ENCODE measurements at regions not wholly inside any gene's neighbourhood (a gene's known extent, or its start where the extent isn't known, plus 50 kb on each side); places are given as distances from the start of the nearest gene placed in this dataset.

DNA sequence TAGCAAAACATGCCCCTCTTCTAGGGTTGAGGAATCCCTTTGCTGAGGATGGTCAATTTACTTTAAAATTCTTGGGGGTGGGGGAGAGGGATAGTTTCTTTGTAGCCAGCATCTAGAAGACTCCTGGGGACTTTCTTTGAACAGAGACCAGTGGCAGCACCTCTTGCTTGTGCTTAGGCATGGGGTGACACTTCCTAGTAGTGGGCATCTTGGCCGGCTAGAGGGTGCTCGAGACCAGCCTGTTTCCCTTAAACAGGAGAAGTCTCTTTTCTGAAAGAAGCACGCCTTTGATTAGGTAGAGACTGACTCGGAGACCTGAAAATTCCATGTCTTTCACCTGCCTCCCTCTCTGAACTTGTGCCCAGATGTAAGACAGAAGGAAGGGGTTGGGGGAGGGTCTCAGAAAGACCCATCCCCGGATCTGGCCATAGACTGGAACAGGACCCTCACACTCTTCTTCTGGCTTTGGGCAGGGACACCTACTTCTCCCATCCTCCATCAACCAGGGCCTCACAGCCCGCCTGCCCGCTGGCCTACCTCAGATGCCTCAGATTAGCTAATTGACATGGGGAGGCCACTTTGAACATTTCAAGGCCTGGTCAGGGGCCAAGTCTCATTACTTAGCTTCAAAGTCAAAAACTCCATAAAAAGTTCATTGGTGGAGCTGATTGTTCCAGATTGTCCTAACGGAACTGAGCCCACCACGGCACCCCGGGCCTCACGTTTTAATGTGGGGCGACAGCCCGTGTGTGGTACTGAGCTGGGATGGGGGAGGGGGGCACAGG lies 172.2 kb downstream of the CDC5L start:
- Histone ChIP-seq H3K36me3 (ENCODE audit: insufficient read depth, low read length) (no peaks in the 10 kb centered on the region), H3K4me3 (ENCODE audit: low read depth, low read length, poor library complexity, severe bottlenecking) (no peak overlapping the region), H3K4me1 (ENCODE audit: insufficient read depth, low read length, severe bottlenecking) (peaks cover 12% of the 10 kb centered on the region), H3K27ac (ENCODE audit: low read depth, low read length, poor library complexity, severe bottlenecking) (no peak overlapping the region), H3K4me2 (ENCODE audit: low read length) (no peak overlapping the region), H3K9ac (ENCODE audit: low read length) (no peak overlapping the region), H3K79me2 (ENCODE audit: insufficient read depth, low read length) (no peaks in the 10 kb centered on the region), H3K9me3 (ENCODE audit: low read length) (no peaks in the 10 kb centered on the region), H3K27me3 (ENCODE audit: insufficient read depth, low read length) (no peaks in the 10 kb centered on the region), H3F3A (ENCODE audit: insufficient read depth, low read length) (no peaks in the 10 kb centered on the region), H4K20me1 (ENCODE audit: insufficient read depth, low read length) (no peaks in the 10 kb centered on the region), H3K9me2 (ENCODE audit: low read depth, low read length) (no peaks in the 10 kb centered on the region), H2AFZ (ENCODE audit: low read length) (no peak overlapping the region)
- TF ChIP-seq, protein P1, sequence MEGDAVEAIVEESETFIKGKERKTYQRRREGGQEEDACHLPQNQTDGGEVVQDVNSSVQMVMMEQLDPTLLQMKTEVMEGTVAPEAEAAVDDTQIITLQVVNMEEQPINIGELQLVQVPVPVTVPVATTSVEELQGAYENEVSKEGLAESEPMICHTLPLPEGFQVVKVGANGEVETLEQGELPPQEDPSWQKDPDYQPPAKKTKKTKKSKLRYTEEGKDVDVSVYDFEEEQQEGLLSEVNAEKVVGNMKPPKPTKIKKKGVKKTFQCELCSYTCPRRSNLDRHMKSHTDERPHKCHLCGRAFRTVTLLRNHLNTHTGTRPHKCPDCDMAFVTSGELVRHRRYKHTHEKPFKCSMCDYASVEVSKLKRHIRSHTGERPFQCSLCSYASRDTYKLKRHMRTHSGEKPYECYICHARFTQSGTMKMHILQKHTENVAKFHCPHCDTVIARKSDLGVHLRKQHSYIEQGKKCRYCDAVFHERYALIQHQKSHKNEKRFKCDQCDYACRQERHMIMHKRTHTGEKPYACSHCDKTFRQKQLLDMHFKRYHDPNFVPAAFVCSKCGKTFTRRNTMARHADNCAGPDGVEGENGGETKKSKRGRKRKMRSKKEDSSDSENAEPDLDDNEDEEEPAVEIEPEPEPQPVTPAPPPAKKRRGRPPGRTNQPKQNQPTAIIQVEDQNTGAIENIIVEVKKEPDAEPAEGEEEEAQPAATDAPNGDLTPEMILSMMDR (IDR thresholded peaks at IDR 0.05; ENCODE audit: low read length) = no peak
- no peak for TF ChIP-seq EZH2 (IDR thresholded peaks at IDR 0.05; ENCODE audit: borderline replicate concordance, low read length)

DNA sequence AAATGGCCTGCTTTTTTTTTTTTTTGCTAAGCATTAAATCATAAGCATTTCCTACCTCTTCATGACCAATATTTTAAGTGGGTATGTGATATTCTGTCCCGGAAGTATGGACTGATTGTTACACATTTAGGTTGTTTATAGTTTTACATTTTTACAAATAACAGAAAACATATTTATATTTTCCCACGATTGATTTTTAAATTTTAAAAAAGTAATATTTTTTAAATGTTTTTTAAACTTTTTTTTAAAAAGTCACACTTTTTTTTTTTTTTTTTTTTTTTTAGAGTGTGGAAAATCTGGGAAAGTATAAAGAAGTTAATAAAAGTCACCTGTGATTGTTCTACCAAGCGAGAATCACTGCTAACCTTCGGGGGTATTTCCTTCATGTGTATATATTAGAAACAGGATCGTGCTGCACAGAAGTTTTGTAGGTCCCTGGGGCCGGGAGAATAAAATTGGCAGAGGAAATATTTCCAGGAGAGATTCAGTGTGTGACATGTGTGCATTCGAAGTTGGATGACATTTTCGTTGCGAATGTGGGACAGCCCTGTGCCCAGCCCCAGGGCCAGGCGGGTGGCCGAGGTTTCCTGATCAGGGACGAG lies 173.1 kb downstream of the CDC5L start:
- TF ChIP-seq EZH2 (IDR thresholded peaks at IDR 0.05; ENCODE audit: borderline replicate concordance, low read length) = no peak
- TF ChIP-seq, protein P1 (IDR thresholded peaks at IDR 0.05; ENCODE audit: low read length) = no peak
- Histone ChIP-seq H3K27me3 (ENCODE audit: insufficient read depth, low read length) (no peaks in the 10 kb centered on the region), H3F3A (ENCODE audit: insufficient read depth, low read length) (no peaks in the 10 kb centered on the region), H3K9me2 (ENCODE audit: low read depth, low read length) (no peaks in the 10 kb centered on the region), H3K4me1 (ENCODE audit: insufficient read depth, low read length, severe bottlenecking) (peaks cover 12% of the 10 kb centered on the region), H3K4me3 (ENCODE audit: low read depth, low read length, poor library complexity, severe bottlenecking) (no peak overlapping the region), H3K9ac (ENCODE audit: low read length) (no peak overlapping the region), H3K9me3 (ENCODE audit: low read length) (no peaks in the 10 kb centered on the region), H3K79me2 (ENCODE audit: insufficient read depth, low read length) (no peaks in the 10 kb centered on the region), H3K36me3 (ENCODE audit: insufficient read depth, low read length) (no peaks in the 10 kb centered on the region), H3K4me2 (ENCODE audit: low read length) (no peak overlapping the region), H3K27ac (ENCODE audit: low read depth, low read length, poor library complexity, severe bottlenecking) (no peak overlapping the region), H4K20me1 (ENCODE audit: insufficient read depth, low read length) (no peaks in the 10 kb centered on the region), H2AFZ (ENCODE audit: low read length) (no peak overlapping the region)

DNA sequence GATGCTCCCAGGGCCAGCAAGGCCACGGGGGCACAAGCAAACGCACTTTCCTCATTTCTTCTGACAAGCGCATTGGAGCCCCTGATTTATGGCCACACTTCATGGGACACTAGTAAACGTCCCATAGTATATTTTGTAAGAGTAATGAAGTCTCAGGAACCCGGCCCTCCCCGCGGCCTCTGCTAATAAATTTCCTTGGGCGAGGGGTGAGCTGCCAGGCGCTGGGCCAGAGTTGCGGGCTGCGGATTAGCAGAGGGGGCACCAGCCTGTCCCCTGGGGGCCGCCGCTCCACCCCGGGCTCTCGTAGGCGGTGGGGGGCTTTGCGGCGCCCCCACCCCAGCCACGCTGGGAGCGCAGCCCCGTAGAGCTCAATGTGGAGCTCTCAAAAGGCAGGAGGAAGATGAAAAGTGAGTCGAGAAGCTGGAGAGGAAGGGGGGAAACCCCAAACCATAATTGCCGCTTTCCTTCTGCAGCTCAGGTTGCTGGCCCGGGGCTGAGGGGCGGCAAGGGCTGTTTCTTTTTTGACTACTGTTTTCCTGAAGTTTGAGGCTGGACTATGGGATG lies 173.6 kb downstream of the CDC5L start:
- H4K20me1 ChIP-seq (ENCODE audit: insufficient read depth, low read length) = no peaks in the 10 kb centered on the region
- peaks cover 8% of the 10 kb centered on the region for H3K4me1 ChIP-seq (ENCODE audit: insufficient read depth, low read length, severe bottlenecking)
- H3K27me3 ChIP-seq (ENCODE audit: insufficient read depth, low read length) = no peaks in the 10 kb centered on the region
- TF ChIP-seq EZH2 (IDR thresholded peaks at IDR 0.05; ENCODE audit: borderline replicate concordance, low read length) = no peak
- TF ChIP-seq, protein P1 (IDR thresholded peaks at IDR 0.05; ENCODE audit: low read length) = no peak
- no peaks in the 10 kb centered on the region for H3K9me2 ChIP-seq (ENCODE audit: low read depth, low read length)
- H3K9me3 ChIP-seq (ENCODE audit: low read length) = no peaks in the 10 kb centered on the region
- H3K9ac ChIP-seq (ENCODE audit: low read length) = no peak overlapping the region
- H2AFZ ChIP-seq (ENCODE audit: low read length) = no peak overlapping the region
- no peak overlapping the region for H3K4me2 ChIP-seq (ENCODE audit: low read length)
- no peak overlapping the region for H3K4me3 ChIP-seq (ENCODE audit: low read depth, low read length, poor library complexity, severe bottlenecking)
- no peaks in the 10 kb centered on the region for H3F3A ChIP-seq (ENCODE audit: insufficient read depth, low read length)
- no peaks in the 10 kb centered on the region for H3K36me3 ChIP-seq (ENCODE audit: insufficient read depth, low read length)
- H3K27ac ChIP-seq (ENCODE audit: low read depth, low read length, poor library complexity, severe bottlenecking) = no peak overlapping the region
- H3K79me2 ChIP-seq (ENCODE audit: insufficient read depth, low read length) = no peaks in the 10 kb centered on the region

Measured in OCI-LY1 (cell line).